DND-41 (cell line): ENCODE measurements at regions not wholly inside any gene's neighbourhood (a gene's known extent, or its start where the extent isn't known, plus 50 kb on each side); places are given as distances from the start of the nearest gene placed in this dataset.

Source experiments
- ATAC-seq: fragments of 200-7000 bp; cut with Tn5 transposase; 3 replicates; pipeline ENCODE4 v1.9.1; 2021; ENCODE audit warnings: low read depth; ENCODE audit not compliant: insufficient read depth
- DNase-seq: peaks from one replicate; pipeline ENCODE4 v3.0.0-alpha.2; 2020
- H2AFZ ChIP-seq: 2 replicates; pipeline ENCODE4 v1.6.0; 2012; ENCODE audit warnings: low read depth, low read length
- H3K27ac ChIP-seq: 2 replicates; pipeline ENCODE4 v1.5.1; 2012; ENCODE audit warnings: low read length, inconsistent platforms
- H3K27me3 ChIP-seq: fragments of 200-600 bp; sonication (generic); 2 replicates; pipeline ENCODE4 v1.6.0; 2012; ENCODE audit warnings: low read length, mild to moderate bottlenecking, inconsistent platforms; ENCODE audit not compliant: insufficient read depth, poor library complexity
- H3K36me3 ChIP-seq: 2 replicates; pipeline ENCODE4 v1.5.1; 2012; ENCODE audit warnings: low read length, inconsistent platforms; ENCODE audit not compliant: insufficient read depth
- H3K4me1 ChIP-seq: 2 replicates; pipeline ENCODE4 v1.5.1; 2012; ENCODE audit warnings: mild to moderate bottlenecking, low read length; ENCODE audit not compliant: insufficient read depth
- H3K4me2 ChIP-seq: 2 replicates; pipeline ENCODE4 v1.6.0; 2012; ENCODE audit warnings: mild to moderate bottlenecking, moderate library complexity, low read length, inconsistent platforms; ENCODE audit not compliant: insufficient read depth
- H3K4me3 ChIP-seq, 2 experiments: fragments of 200-600 bp in 1 of 2; shearing (Covaris generic) in 1 of 2; 2 replicates each; pipeline ENCODE4 v1.5.1; 2012 to 2016; ENCODE audit warnings: inconsistent platforms in 2 of 2, low read length in 2 of 2, mild to moderate bottlenecking in 2 of 2, low read depth in 1 of 2, moderate library complexity in 1 of 2
- H3K79me2 ChIP-seq: 2 replicates; pipeline ENCODE4 v1.6.0; 2012; ENCODE audit warnings: low read length, inconsistent platforms; ENCODE audit not compliant: insufficient read depth
- H3K9ac ChIP-seq: 2 replicates; pipeline ENCODE4 v1.6.0; 2012; ENCODE audit warnings: low read depth, mild to moderate bottlenecking, inconsistent platforms, low read length, moderate library complexity
- H3K9me3 ChIP-seq: 2 replicates; pipeline ENCODE4 v1.5.1; 2012; ENCODE audit warnings: low read length, moderate library complexity, mild to moderate bottlenecking, inconsistent platforms; ENCODE audit not compliant: insufficient read depth, severe bottlenecking
- H4K20me1 ChIP-seq: 2 replicates; pipeline ENCODE4 v1.6.0; 2012; ENCODE audit warnings: low read length; ENCODE audit not compliant: insufficient read depth
- EZH2 ChIP-seq: IDR thresholded peaks from 3 replicates; pipeline ENCODE4 v1.6.1; 2012; ENCODE audit warnings: borderline replicate concordance, low read depth, mild to moderate bottlenecking, moderate library complexity, low read length, inconsistent platforms; ENCODE audit not compliant: severe bottlenecking
- TF ChIP-seq, protein P1 (sequence below): IDR thresholded peaks from 2 replicates; pipeline ENCODE4 v1.5.1; 2012; ENCODE audit warnings: borderline replicate concordance, low read length, moderate library complexity, mild to moderate bottlenecking; ENCODE audit not compliant: poor library complexity, severe bottlenecking; ENCODE audit errors: extremely low read depth

DNA sequence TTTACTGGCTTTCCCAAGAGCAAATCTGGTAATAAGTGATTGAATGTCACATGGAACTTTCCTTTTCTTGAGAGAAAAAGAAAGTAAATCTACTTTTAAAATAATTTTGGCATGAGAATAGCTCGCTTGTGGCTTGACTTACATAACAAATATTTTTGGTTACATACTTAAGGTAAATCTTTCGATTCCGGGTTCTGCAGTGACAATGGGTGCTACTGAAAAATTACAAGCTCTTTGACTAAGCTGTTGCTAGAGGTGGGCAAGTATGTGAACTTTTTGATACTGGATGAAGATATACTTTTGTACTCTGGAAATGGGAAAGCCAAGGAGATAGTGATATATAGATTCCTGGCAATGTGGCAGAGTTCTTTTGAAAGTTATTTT is 51.9 kb upstream of the OTOL1 start:
- TF ChIP-seq EZH2: no peak
- TF ChIP-seq, protein P1, sequence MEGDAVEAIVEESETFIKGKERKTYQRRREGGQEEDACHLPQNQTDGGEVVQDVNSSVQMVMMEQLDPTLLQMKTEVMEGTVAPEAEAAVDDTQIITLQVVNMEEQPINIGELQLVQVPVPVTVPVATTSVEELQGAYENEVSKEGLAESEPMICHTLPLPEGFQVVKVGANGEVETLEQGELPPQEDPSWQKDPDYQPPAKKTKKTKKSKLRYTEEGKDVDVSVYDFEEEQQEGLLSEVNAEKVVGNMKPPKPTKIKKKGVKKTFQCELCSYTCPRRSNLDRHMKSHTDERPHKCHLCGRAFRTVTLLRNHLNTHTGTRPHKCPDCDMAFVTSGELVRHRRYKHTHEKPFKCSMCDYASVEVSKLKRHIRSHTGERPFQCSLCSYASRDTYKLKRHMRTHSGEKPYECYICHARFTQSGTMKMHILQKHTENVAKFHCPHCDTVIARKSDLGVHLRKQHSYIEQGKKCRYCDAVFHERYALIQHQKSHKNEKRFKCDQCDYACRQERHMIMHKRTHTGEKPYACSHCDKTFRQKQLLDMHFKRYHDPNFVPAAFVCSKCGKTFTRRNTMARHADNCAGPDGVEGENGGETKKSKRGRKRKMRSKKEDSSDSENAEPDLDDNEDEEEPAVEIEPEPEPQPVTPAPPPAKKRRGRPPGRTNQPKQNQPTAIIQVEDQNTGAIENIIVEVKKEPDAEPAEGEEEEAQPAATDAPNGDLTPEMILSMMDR: no peak
- no peaks in the 10 kb centered on the region for H3K9me3 ChIP-seq
- no peak for ATAC-seq

DNA sequence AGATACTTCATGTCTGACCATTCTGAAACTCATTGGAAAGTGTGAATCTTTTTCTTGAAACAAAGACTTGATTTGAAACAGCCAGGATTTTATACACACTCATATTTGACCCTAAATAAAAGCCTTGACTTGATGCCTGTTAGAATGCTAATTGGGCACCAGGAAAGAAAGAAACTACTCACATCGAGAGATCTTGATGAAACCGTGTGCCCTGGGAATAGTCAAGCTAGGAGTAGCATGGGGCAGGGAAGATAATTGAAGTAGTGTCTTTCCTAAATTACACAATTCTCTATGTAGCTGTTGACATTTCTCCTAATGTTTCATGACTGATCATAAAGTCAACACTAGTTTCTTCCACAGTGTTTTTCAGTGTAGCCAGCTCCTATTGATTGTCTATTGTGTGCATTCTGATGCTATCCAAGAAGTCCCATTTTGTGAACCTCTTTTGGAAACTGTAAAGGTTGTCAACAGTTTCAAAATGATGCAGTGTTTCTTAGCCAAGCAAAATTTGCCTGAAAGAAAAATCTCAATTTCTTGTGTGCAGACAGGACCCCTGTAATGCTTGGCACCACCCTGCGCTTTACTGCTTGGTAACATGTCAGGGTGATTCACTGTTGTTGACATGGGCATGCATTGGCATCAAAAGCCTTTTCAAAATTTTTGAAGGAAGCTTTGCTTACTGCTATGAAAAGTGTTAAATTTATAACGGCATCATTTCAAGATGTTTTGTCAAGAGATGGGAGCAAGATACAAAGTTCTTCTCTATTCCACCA is 52.5 kb upstream of the OTOL1 start:
- Histone ChIP-seq H3K9me3 (no peaks in the 10 kb centered on the region), H3K79me2 (no peaks in the 10 kb centered on the region), H2AFZ (no peak overlapping the region), H3K9ac (no peak overlapping the region), H3K4me1 (no peaks in the 10 kb centered on the region), H3K27ac (no peak overlapping the region), H3K4me2 (no peak overlapping the region), H3K4me3 (no peak overlapping the region), H3K36me3 (no peaks in the 10 kb centered on the region), H4K20me1 (no peaks in the 10 kb centered on the region), H3K27me3 (no peaks in the 10 kb centered on the region)
- ATAC-seq (no peak), DNase-seq (no peak)
- TF ChIP-seq, protein P1: no peak
- no peak for TF ChIP-seq EZH2

More for the DNA sequence above, 51.9 kb upstream of the OTOL1 start:
- no peaks in the 10 kb centered on the region for H3K36me3 ChIP-seq
- H3K9ac ChIP-seq: no peak overlapping the region
- no peaks in the 10 kb centered on the region for H3K79me2 ChIP-seq
- H3K4me2 ChIP-seq: no peak overlapping the region
- no peak for DNase-seq
- H3K27me3 ChIP-seq: no peaks in the 10 kb centered on the region
- no peak overlapping the region for H3K27ac ChIP-seq
- H4K20me1 ChIP-seq: no peaks in the 10 kb centered on the region
- no peaks in the 10 kb centered on the region for H3K4me1 ChIP-seq
- H2AFZ ChIP-seq: no peak overlapping the region
- no peak overlapping the region for H3K4me3 ChIP-seq

DNA sequence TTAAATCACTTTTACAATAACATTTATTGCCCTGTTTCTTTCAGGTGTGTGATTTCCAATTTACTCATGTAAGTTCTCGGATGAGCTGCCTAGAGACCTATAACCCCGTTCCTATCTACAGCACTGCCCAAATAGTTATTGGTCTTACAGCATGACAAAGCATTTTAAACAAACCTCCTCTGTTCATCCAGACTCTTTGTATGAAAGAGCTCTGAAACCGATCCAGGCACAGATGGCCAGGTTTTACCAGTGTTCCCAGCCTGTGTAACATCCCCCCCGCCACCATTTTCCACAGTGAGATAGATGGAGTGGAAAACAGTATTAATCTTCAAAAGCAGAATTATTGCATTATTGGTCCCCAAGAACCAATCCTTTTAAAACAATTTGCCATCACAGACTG is 59.0 kb upstream of the SPTSSB start:
- Histone ChIP-seq H2AFZ (no peak overlapping the region), H3K4me2 (no peak overlapping the region), H3K27me3 (no peaks in the 10 kb centered on the region)

More for the DNA sequence above, 59.0 kb upstream of the SPTSSB start:
- Histone ChIP-seq H4K20me1 (no peaks in the 10 kb centered on the region), H3K36me3 (no peaks in the 10 kb centered on the region), H3K9ac (no peak overlapping the region), H3K79me2 (no peaks in the 10 kb centered on the region), H3K4me1 (peaks cover 3% of the 10 kb centered on the region; the same call in 1 of the 2 replicates), H3K27ac (no peak overlapping the region), H3K9me3 (no peaks in the 10 kb centered on the region), H3K4me3 (no peak overlapping the region)
- no peak for ATAC-seq
- DNase-seq: no peak
- TF ChIP-seq, protein P1: no peak
- no peak for TF ChIP-seq EZH2
